ENCODE measurements at regions not wholly inside any gene's neighbourhood (a gene's known extent, or its start where the extent isn't known, plus 50 kb on each side); places are given as distances from the start of the nearest gene placed in this dataset.

- no peak for TF ChIP-seq CTCF (IDR thresholded peaks at IDR 0.05; ENCODE audit: low read depth, low read length, poor library complexity, severe bottlenecking)
- no peak for TF ChIP-seq EZH2phosphoT487 (IDR thresholded peaks at IDR 0.05; ENCODE audit: borderline replicate concordance, low read length)
These were observed 66.2 kb downstream of the MAIP1 start for GRCh38 chr2:200021449-200022114.

Data from DOHH2 (cell line).